Stimulated activated CD8-positive, alpha-beta memory T cell treated with anti-CD3 and anti-CD28 coated beads, Interleukin-2, amount 100 ng/mL, for 48 hours (primary cell): ENCODE measurements at regions not wholly inside any gene's neighbourhood (a gene's known extent, or its start where the extent isn't known, plus 50 kb on each side); places are given as distances from the start of the nearest gene placed in this dataset.
"Not testable (repeated sequence)": the region's sequence is repeated elsewhere in the genome, so short reads cannot be mapped to it uniquely, and the experiment has no call there.

Experiments used
- DNase-seq, 2 donors: peaks; one replicate each; pipeline ENCODE4 v3.0.0-alpha.2; 2020; ENCODE audit warnings: low read depth in 2 of 2

DNA sequence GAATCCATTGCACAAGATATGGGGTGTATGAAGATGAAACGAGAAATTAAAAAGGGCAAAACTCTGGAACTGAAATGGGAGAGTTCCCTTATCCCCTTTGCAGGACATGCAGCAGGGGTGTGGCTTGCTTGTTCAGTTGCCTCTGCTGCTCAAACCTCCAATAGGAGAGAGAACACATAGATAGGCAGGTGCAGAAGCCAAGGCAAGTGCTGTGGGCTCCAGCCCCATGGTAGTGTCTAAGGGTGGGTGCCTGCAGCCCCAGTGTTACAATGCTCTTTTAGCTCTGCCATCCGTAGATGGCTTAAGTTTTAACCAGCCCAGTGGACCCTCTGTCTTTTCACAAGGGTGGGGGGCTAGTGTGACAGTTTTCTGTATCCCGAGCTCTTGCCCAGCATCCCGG is 69.7 kb downstream of the CMAS start:
- no peak for DNase-seq

DNA sequence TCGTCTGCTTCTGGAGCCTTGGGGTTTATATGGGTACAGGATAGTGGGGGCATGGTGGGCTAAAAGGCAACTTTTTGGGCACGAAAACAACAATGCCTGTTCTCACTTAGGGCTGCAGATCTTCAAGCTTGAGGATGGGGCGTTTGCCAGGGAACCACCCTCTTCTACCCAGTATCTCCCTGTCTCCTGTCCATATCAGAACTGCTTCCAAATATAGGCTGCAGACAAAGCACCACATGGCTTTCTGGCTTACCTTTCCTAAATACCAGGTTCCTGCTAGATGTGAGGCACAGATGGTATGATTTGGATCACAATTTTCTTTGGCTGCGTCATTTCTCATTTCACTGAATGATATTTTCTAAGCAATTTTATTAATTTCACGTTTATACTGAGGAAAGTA is 70.4 kb downstream of the CMAS start:
- no peak for DNase-seq

DNA sequence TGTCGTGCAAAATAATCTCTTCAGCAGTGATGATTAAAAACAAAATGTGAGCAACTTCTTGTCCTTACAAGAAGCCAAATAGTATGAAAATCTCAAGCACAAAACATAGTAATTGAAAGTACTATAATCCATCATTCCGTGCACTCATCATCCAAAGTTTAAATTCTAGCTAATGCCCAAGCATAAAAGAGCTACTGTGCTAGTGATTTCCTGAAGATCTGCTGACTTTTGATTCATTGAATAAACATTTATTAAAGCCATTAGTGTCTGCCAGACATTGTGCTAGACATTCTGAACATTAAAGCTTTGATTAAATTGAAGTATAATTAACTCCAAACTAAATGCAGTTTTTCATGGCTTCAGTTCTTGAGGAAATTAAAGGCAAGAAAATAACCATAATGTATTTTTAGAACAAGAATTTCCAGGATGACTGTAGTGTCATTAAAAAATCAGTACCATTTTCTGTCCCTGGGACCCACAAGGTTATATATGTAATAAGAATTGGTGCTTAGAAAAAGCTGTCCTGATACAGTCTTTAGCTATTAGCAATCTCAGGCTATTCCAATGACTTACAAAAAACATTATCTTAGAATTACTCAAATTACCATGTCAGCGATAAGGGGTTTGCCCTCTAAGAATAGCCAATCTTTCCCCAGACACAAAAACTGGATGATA is 71.7 kb downstream of the CMAS start:
- DNase-seq: no peak

DNA sequence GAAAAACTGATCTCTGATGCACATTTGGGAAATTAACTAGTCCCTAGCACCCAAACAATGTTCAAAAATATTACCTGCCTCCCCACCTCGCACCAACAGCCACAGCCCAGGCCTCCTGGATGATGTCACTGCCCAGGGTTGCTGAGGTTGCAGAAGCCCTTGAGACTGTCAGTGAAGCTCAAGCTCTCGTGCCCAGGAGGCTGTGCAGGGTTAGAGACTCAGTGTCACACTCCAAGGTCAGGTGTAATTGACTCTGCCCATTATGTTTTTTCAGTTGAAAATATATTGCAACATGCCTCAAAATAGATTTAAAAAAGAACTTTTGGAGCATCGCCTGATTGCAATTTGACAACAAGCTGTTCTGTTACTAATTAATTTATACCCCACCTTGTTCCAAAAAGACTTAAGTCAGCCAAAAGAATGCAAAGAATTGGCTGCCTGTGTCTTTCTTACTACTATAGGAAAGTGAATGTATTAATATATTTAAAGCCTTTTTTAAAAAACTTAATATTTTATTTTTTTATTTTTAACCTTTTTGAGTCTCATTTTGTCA is 72.3 kb downstream of the CMAS start:
- no peak for DNase-seq

DNA sequence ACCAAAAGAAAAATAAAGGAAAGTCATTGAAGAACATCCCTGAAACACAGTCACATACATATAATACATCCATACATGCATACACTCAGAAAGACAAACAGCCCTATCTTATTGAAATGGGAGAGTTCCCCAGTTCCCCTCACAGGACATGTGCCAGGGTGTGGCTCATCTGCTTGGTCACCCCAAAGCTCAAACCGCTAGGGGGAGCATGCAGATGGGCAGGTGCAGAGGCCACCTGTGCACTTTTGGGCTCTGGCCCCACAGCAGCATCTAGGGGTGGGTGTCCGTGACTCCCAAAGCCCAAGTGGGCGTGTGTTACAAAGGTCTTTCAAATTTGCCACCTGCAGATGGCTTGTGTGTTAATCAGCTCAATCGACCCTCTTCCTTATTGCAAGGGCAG is 75.2 kb downstream of the CMAS start:
- peak in 1 of 2 donors; percentile 22 for DNase-seq

DNA sequence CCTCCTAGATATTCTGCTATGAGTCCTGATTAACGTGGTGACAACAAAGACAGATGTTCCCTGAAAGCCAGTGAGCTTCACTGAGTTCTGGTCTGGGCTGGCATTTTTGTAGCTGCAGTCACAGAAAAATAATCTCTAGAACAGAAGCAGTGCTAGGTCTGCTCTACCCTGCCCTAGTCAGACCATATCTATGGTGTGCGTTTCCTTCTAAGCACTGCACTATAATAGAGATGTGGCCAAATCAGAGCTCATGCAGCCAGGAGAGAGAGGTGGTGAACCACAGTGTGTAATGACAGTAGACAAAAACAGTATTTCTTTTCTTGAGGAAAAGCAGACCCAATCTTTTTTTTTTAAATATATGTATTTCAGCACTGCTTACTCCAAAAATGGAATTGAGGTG is 76.3 kb downstream of the CMAS start:
- DNase-seq: no peak

DNA sequence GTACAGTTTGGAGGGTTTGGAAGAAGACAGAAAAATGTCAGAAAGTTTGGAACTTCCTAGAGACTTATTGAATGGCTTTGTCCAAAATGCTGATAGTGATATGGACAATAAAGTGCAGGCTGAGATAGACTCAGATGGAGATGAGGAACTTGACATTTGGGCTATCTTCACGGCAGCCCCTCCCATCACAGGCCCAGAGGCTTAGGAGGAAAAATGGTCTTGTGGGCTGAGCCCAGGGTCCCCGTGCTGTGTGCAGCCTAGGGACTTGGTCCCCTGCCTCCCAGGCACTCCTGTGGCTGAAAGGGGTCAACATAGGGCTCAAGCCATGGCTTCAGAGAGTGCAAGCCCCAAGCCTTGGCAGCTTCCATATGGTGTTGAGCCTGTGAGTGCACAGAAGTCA is 79.0 kb downstream of the CMAS start:
- no peak for DNase-seq

DNA sequence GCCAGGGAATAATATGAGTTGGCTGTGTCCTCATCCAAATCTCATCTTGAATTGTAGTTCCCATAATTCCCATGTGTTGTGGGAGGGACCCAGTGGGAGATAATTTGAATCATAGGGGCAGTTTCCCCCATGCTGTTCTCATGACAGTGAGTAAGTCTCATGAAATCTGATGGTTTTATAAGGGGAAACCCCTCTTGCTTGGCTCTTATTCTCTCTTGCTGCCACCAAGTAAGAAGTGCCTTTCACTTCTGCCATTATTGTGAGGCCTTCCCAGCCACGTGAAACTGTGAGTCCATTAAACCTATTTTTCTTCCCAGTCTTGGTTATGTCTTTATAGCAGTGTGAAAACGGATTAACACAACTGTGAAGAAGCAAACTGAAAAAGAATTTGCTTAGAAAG is 80.1 kb downstream of the CMAS start:
- not testable (repeated sequence) for DNase-seq

DNA sequence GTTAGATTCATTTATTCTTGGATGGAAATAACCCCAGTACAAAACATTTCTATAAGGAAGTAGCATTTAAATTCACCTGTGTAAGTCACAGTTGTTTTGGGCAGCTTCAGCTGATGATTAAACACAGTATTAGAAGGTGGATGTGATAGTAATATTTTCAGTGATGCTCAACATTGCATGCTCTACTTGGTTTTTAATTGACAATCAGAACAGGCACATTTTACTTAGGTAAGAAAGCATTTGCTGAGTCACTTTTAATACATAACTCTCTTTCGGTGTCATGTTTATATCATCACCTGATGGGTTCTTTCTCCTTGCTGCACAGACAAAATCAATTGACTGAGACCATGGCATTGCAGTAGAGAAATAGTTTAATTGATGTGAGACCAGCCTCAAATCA is 80.7 kb downstream of the CMAS start:
- no peak for DNase-seq

DNA sequence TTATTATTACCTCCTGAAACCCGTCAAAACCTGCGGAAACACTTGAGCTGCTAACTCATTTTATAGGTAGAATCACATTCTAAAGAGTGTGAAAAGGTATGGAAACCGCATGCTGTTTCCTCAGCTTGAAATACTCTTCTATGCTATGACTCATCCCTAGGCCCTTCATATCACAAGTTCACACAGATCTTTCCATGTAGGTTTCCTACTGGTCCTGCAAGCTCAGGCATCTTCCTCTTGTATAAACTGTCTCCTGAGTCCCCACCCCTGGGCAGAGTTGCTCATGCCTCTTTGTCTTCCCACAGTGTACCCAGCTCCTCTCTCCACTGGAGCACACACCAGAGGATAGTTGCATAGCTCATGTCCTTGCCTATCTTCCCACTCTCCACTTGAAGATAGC is 84.7 kb downstream of the CMAS start:
- DNase-seq: no peak

DNA sequence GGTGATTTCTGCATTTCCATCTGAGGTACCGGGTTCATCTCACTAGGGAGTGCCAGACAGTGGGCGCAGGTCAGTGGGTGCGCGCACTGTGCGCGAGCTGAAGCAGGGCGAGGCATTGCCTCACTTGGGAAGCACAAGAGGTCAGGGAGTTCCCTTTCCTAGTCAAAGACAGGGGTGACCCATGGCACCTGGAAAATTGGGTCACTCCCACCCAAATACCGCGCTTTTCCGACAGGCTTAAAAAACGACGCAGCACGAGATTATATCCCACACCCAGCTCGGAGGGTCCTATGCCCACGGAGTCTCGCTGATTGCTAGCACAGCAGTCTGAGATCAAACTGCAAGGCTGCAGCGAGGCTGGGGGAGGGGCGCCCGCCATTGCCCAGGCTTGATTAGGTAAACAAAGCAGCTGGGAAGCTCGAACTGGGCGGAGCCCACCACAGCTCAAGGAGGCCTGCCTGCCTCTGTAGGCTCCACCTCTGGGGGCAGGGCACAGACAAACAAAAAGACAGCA is 90.6 kb downstream of the CMAS start:
- DNase-seq: not testable (repeated sequence)
